ENCODE measurements at regions not wholly inside any gene's neighbourhood (a gene's known extent, or its start where the extent isn't known, plus 50 kb on each side); places are given as distances from the start of the nearest gene placed in this dataset.

GRCh38 chr7:68133045-68133444 is 1136.4 kb downstream of the TYW1 start:
- TF ChIP-seq CTCF (IDR thresholded peaks at IDR 0.05), result no peak
- no peak for TF ChIP-seq POLR2AphosphoS5 (IDR thresholded peaks at IDR 0.05)
- no peak for TF ChIP-seq POLR2A (IDR thresholded peaks at IDR 0.05)
- no peak for TF ChIP-seq EP300 (IDR thresholded peaks at IDR 0.05)

All from gastroesophageal sphincter (tissue), 3 donors.